Neuronal stem cell (in vitro differentiated cells): ENCODE measurements at regions not wholly inside any gene's neighbourhood (a gene's known extent, or its start where the extent isn't known, plus 50 kb on each side); places are given as distances from the start of the nearest gene placed in this dataset.

ENCODE experiments used
- DNase-seq: peaks from one replicate; pipeline ENCODE4 v3.0.0-alpha.2; 2013; ENCODE audit warnings: low spot score
- H2AFZ ChIP-seq: one replicate; pipeline ENCODE4 v1.6.1; 2013; ENCODE audit warnings: mild to moderate bottlenecking, low read length, inconsistent platforms
- H2AK5ac ChIP-seq: 2 replicates; pipeline ENCODE4 v1.6.1; 2013; ENCODE audit warnings: low read depth, mild to moderate bottlenecking, inconsistent platforms, low read length, moderate library complexity, mixed read lengths
- H2BK120ac ChIP-seq: 2 replicates; pipeline ENCODE4 v1.6.1; 2013; ENCODE audit warnings: low read depth, mild to moderate bottlenecking, inconsistent platforms, low read length, moderate library complexity, mixed read lengths
- H2BK12ac ChIP-seq: one replicate; pipeline ENCODE4 v1.6.1; 2013; ENCODE audit warnings: low read length, inconsistent platforms
- H2BK15ac ChIP-seq: 2 replicates; pipeline ENCODE4 v1.6.1; 2013; ENCODE audit warnings: mild to moderate bottlenecking, low read length, inconsistent platforms, mixed read lengths
- H2BK5ac ChIP-seq: one replicate; pipeline ENCODE4 v1.6.1; 2013; ENCODE audit warnings: inconsistent platforms, mild to moderate bottlenecking, low read length, moderate library complexity
- H3K14ac ChIP-seq: one replicate; pipeline ENCODE4 v1.6.1; 2013; ENCODE audit warnings: low read length, inconsistent platforms
- H3K18ac ChIP-seq: 2 replicates; pipeline ENCODE4 v1.6.1; 2013; ENCODE audit warnings: low read length, inconsistent platforms
- H3K23ac ChIP-seq: 2 replicates; pipeline ENCODE4 v1.6.1; 2013; ENCODE audit warnings: low read depth, mild to moderate bottlenecking, mixed read lengths, low read length, inconsistent platforms; ENCODE audit not compliant: poor library complexity
- H3K27ac ChIP-seq: replicated peaks from 3 replicates; pipeline ENCODE4 v1.5.1; 2013; ENCODE audit warnings: low read length, inconsistent platforms
- H3K27me3 ChIP-seq, 3 experiments: 2 replicates each; pipeline ENCODE4 v1.6.1; 2013; ENCODE audit warnings: low read length in 3 of 3, mild to moderate bottlenecking in 2 of 3, inconsistent platforms in 1 of 3, low read depth in 1 of 3, mixed read lengths in 1 of 3, moderate library complexity in 1 of 3; ENCODE audit not compliant: control insufficient read depth in 3 of 3, insufficient read depth in 3 of 3
- H3K36me3 ChIP-seq, 2 donors: replicated peaks in 1 of 2; 2 replicates each; pipeline ENCODE4 v1.6.1; 2013; ENCODE audit warnings: low read length in 2 of 2; ENCODE audit not compliant: control insufficient read depth in 2 of 2, insufficient read depth in 2 of 2
- H3K4ac ChIP-seq: 2 replicates; pipeline ENCODE4 v1.6.1; 2013; ENCODE audit warnings: inconsistent platforms, mild to moderate bottlenecking, low read length, moderate library complexity
- H3K4me1 ChIP-seq, 2 donors: 1 replicate in 1 of 2; 2 replicates in 1 of 2; pipeline ENCODE4 v1.6.1; 2013; ENCODE audit warnings: low read length in 2 of 2, low read depth in 1 of 2; ENCODE audit not compliant: control insufficient read depth in 2 of 2, insufficient read depth in 1 of 2
- H3K4me2 ChIP-seq: one replicate; pipeline ENCODE4 v1.6.1; 2013; ENCODE audit warnings: mild to moderate bottlenecking, low read length, inconsistent platforms; ENCODE audit not compliant: insufficient read depth, poor library complexity, severe bottlenecking
- H3K4me3 ChIP-seq, 2 donors: 2 replicates each; pipeline ENCODE4 v1.5.1; 2013; ENCODE audit warnings: low read length in 2 of 2, mild to moderate bottlenecking in 2 of 2, inconsistent platforms in 1 of 2, moderate library complexity in 1 of 2
- H3K79me1 ChIP-seq: one replicate; pipeline ENCODE4 v1.6.1; 2013; ENCODE audit warnings: low read depth, mild to moderate bottlenecking, inconsistent platforms, low read length, moderate library complexity
- H3K9ac ChIP-seq: one replicate; pipeline ENCODE4 v1.6.1; 2013; ENCODE audit warnings: mild to moderate bottlenecking, low read depth, low read length, inconsistent platforms; ENCODE audit not compliant: poor library complexity
- H3K9me3 ChIP-seq, 2 donors: replicated peaks in 1 of 2; 2 replicates each; pipeline versions ENCODE3 to v1.6.1; 2013; ENCODE audit warnings: low read length in 2 of 2, mild to moderate bottlenecking in 2 of 2, inconsistent platforms in 1 of 2, low read depth in 1 of 2, mixed read lengths in 1 of 2, moderate library complexity in 1 of 2; ENCODE audit not compliant: control insufficient read depth in 2 of 2, insufficient read depth in 1 of 2
- H4K8ac ChIP-seq: one replicate; pipeline ENCODE4 v1.6.1; 2013; ENCODE audit warnings: low read depth, mild to moderate bottlenecking, inconsistent platforms, low read length, moderate library complexity
- H4K91ac ChIP-seq: one replicate; pipeline ENCODE4 v1.6.1; 2013; ENCODE audit warnings: low read length, low read depth, mild to moderate bottlenecking, inconsistent platforms; ENCODE audit not compliant: poor library complexity
- WGBS, 2 donors: extraction: QIAGEN DNeasy Blood & Tissue Kit; methylation state at CpG; one replicate each; pipeline ENCODE4 v1.1.7; 2013; ENCODE audit warnings: missing lambda C conversion rate in 2 of 2, mixed read lengths in 1 of 2; ENCODE audit not compliant: insufficient read length in 2 of 2, insufficient replicate concordance in 1 of 2; ENCODE audit errors: extremely low coverage in 2 of 2; 5-methylcytosine and 5-hydroxymethylcytosine counted together

DNA sequence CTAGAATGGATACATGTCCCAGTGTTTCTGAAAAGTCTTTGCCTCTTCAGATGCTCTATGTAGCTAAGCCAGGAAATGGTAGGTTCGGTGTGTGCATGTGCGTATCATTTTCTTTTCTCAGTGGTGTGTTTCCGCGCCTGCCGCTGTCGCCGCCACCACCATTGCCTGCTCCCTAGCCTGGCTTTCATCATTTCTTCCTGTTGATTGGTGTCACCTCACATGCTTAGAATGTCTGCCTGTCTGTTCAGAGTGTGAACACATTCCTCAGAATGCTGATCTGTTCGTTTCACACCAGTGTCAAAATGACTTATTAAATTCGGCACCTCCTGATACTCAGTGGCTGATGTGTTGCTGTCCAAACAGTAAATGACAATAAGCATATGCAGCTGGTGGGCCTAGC, 255.2 kb upstream of the SPRED2 start:
- no peak overlapping the region for H3K9ac ChIP-seq
- H2BK15ac ChIP-seq, result no peak overlapping the region
- H2BK120ac ChIP-seq, result no peak overlapping the region
- no peaks in the 10 kb centered on the region for H3K9me3 ChIP-seq
- H3K18ac ChIP-seq, result no peak overlapping the region
- H3K27me3 ChIP-seq, result no peaks in the 10 kb centered on the region
- no peak overlapping the region for H4K8ac ChIP-seq
- H3K4me2 ChIP-seq, result no peak overlapping the region
- H4K91ac ChIP-seq, result no peak overlapping the region
- WGBS, 2 donors, result no CpG with 5 or more reads among the region's 9 CpGs
- no peaks in the 10 kb centered on the region for H3K36me3 ChIP-seq
- no peaks in the 10 kb centered on the region for H3K4me1 ChIP-seq
- H3K23ac ChIP-seq, result no peak overlapping the region
- no peak overlapping the region for H3K14ac ChIP-seq
- H2AFZ ChIP-seq, result no peak overlapping the region
- no peak overlapping the region for H2BK12ac ChIP-seq
- no peak overlapping the region for H3K27ac ChIP-seq
- H3K4me3 ChIP-seq, result no peak overlapping the region
- H3K4ac ChIP-seq, result no peak overlapping the region
- H3K79me1 ChIP-seq, result no peaks in the 10 kb centered on the region
- no peak overlapping the region for H2BK5ac ChIP-seq
- no peak overlapping the region for H2AK5ac ChIP-seq
- DNase-seq, result no peak

- Histone ChIP-seq H3K27me3 (no peaks in the 10 kb centered on the region), H3K23ac (no peak overlapping the region), H2BK12ac (no peak overlapping the region), H2BK15ac (no peak overlapping the region), H4K8ac (no peak overlapping the region), H4K91ac (no peak overlapping the region), H3K27ac (no peak overlapping the region), H3K4me1 (no peaks in the 10 kb centered on the region), H3K9me3 (no peaks in the 10 kb centered on the region), H2BK120ac (no peak overlapping the region), H2AFZ (no peak overlapping the region), H3K79me1 (no peaks in the 10 kb centered on the region), H3K4me2 (no peak overlapping the region), H3K14ac (no peak overlapping the region), H3K18ac (no peak overlapping the region), H3K36me3 (no peaks in the 10 kb centered on the region), H3K9ac (no peak overlapping the region), H3K4ac (no peak overlapping the region), H2AK5ac (no peak overlapping the region), H3K4me3 (no peak overlapping the region), H2BK5ac (no peak overlapping the region)
- no peak for DNase-seq
- WGBS, 2 donors, result no CpG with 5 or more reads among the region's 5 CpGs
These were observed 254.6 kb upstream of the SPRED2 start for GRCh38 chr2:65686928-65687521.

DNA sequence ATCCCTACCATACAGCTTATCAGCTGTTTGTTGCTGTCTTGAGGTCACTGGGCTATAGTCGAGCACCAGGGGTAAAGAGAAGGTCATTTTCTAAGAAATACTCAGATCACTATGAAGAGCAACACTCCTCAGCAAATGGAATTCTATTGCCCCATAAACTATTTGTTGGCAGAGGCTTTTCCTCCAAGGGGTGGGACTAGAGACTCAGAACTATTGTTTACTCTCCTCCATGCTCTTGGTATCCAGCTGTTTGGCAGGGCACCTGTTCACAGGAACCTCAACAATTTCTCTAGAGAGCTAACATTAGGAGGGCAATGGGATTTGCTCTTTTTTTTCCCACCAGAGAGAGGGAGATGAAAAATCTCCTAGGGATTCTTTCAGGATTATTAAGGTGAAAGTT, 249.1 kb upstream of the SPRED2 start:
- DNase-seq, result no peak
- no peak overlapping the region for H2BK15ac ChIP-seq
- H3K4me3 ChIP-seq, result no peak overlapping the region
- H3K4me1 ChIP-seq, result peaks cover 0 to 2% of the 10 kb centered on the region in 2 donors
- no peak overlapping the region for H2BK12ac ChIP-seq
- H4K8ac ChIP-seq, result no peak overlapping the region
- no peak overlapping the region for H3K27ac ChIP-seq
- H3K23ac ChIP-seq, result no peak overlapping the region
- no peak overlapping the region for H2BK5ac ChIP-seq
- no peak overlapping the region for H2AK5ac ChIP-seq
- H2AFZ ChIP-seq, result no peak overlapping the region
- no peaks in the 10 kb centered on the region for H3K79me1 ChIP-seq
- no peak overlapping the region for H3K9ac ChIP-seq
- H4K91ac ChIP-seq, result no peak overlapping the region
- H3K27me3 ChIP-seq, result no peaks in the 10 kb centered on the region
- WGBS, 2 donors, result no CpG with 5 or more reads among the region's 1 CpG
- H3K18ac ChIP-seq, result no peak overlapping the region
- no peak overlapping the region for H3K14ac ChIP-seq
- H2BK120ac ChIP-seq, result no peak overlapping the region
- H3K36me3 ChIP-seq, result no peaks in the 10 kb centered on the region
- no peak overlapping the region for H3K4ac ChIP-seq
- no peaks in the 10 kb centered on the region for H3K9me3 ChIP-seq
- H3K4me2 ChIP-seq, result no peak overlapping the region

- no peak overlapping the region for H3K14ac ChIP-seq
- no peak overlapping the region for H3K23ac ChIP-seq
- no peak overlapping the region for H3K4me2 ChIP-seq
- H2AK5ac ChIP-seq, result no peak overlapping the region
- H3K9ac ChIP-seq, result no peak overlapping the region
- H2BK5ac ChIP-seq, result no peak overlapping the region
- H3K9me3 ChIP-seq, result peaks cover 0 to 3% of the 10 kb centered on the region in 2 donors
- H3K4me3 ChIP-seq, result no peak overlapping the region
- H3K27ac ChIP-seq, result no peak overlapping the region
- no peak overlapping the region for H2BK15ac ChIP-seq
- no peaks in the 10 kb centered on the region for H3K27me3 ChIP-seq
- H3K36me3 ChIP-seq, result no peaks in the 10 kb centered on the region
- no peak overlapping the region for H2AFZ ChIP-seq
- H3K4me1 ChIP-seq, result peaks cover 0 to 4% of the 10 kb centered on the region in 2 donors
- DNase-seq, result no peak
- H3K79me1 ChIP-seq, result no peaks in the 10 kb centered on the region
- WGBS, 2 donors, result no CpG with 5 or more reads among the region's 5 CpGs
- H3K18ac ChIP-seq, result no peak overlapping the region
- H4K8ac ChIP-seq, result no peak overlapping the region
- no peak overlapping the region for H3K4ac ChIP-seq
- no peak overlapping the region for H2BK120ac ChIP-seq
- H2BK12ac ChIP-seq, result no peak overlapping the region
- H4K91ac ChIP-seq, result no peak overlapping the region
These were observed 246.5 kb upstream of the SPRED2 start for GRCh38 chr2:65678779-65679391.
